GM12872 (cell line): ENCODE measurements at regions not wholly inside any gene's neighbourhood (a gene's known extent, or its start where the extent isn't known, plus 50 kb on each side); places are given as distances from the start of the nearest gene placed in this dataset.

Experiments used
- CTCF ChIP-seq: IDR thresholded peaks from 3 replicates; pipeline ENCODE4 v1.5.1; 2011; ENCODE audit warnings: low read depth, mild to moderate bottlenecking, low read length, moderate library complexity; ENCODE audit not compliant: insufficient read depth

DNA sequence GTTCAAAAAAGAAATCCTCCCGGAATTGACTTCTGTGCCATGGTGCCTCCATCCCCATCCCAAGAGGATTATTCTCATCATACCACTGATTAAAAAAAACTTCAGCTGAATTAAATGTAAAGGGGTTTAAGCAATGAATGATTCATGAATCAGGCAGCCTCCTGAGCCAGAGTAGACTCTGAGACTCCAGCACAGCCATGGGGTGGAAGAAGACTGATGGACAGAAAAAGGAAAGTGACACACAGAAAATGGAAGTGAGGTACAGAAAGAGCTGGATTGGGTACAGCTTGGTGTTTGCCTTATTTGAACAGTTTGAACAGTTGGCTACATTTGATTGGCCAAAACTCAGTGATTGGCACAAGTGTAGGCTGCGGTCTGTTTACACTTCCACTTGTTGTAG lies 224.8 kb upstream of the ATP10A start:
- no peak for TF ChIP-seq CTCF

DNA sequence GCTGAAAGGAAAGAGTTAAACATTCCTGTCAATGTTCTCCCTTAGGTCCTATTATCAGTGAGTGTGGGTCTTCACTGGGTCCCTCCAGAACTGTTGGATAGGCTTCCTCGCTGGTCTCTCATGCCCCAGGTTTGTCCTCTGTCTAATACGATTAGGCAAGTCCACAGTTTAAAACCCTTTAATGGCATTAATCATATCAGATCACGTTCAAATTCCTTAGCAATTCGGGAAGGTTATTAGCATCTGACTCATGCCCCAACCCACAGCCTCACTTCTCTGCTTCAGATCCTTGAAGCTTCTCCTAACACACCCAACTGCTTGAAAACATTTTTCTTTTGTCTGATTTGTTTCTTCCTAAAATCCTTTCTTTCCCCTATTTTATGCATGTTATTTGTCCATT lies 224.3 kb upstream of the ATP10A start:
- TF ChIP-seq CTCF, result no peak

- TF ChIP-seq CTCF, result no peak
Measured at GRCh38 chr15:26084771-26085170, 221.6 kb upstream of the ATP10A start.

- no peak for TF ChIP-seq CTCF
Measured at GRCh38 chr15:26083896-26084295, 220.8 kb upstream of the ATP10A start.

DNA sequence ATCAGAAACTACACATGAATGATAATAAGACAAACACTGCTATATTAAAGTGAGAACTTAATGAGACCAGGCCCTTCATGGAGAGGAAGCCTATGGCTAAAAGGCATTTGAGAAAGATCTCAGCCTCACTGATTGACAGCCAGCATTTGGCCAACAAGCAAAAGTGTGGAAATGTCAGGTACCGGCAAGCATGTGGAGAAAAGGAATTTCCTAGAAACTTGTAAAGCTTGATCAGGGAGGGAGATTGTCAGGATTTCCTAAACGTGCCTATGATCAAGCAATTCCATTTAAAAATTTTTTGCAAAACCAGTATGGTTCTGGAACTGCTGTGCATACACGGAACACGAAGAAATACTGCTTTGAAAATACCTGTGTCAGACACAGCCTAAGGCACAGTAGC lies 220.3 kb upstream of the ATP10A start:
- TF ChIP-seq CTCF, result no peak

DNA sequence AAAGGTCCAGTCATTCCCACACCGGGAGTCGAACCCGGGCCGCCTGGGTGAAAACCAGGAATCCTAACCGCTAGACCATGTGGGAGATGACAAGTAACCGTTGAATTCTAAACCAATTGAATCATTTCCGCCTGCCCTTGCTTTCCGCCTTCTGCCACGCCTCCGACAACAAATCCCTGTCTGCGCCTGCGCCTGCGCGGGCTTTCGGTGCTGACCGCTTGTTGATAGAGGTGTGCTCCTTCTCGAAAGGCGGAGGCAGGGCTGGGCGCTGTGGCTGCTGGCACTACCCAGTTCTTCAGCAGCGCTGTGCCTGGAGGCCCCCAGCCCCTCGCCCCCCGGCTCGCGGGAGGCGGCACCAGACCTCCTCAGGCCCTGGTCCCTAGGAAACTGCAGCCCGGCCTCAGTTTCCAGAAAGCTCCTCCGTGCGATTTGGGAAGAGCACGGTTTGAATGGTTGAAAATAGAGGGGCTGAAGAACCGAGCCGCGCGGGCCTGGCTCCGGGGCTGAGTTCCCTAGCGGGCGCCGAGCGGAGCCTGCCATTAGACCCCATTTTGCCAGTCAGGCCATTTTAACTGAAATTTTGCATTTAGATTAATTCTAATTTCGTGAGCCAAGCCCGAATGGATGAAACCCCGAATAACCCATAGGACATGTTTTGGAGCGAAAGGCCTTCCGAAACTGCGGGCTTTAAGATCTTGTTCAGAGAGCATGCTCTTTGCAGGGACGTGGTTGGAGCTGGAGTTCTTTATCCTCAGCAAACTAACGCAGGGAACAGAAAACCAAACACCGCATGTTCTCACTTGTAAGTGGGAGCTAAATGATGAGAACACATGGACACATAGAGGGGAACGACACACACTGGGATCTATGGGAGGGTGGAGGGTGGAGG lies 219.3 kb upstream of the ATP10A start:
- TF ChIP-seq CTCF, result no peak

DNA sequence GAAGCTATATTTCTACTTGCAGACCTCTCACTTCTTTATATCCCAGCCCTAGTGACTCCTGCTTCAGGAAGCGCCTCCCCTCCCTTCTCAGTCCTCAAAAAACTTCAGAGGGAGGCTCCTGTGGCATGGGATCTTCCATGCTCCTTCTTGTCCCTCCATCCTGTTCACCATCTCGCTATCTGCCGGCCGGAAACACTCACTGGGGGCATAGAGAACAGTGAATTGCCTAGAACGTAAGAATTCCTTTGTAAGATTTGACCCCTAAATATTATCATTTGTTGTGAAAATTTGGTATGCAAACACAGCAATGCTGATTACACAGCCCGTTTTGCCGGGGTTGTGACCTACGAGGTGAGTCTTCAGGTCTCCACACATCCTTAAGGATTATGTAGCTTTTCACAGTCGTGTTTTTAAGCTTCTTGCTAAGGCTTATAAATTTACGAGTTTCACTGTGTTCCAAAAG lies 218.7 kb upstream of the ATP10A start:
- no peak for TF ChIP-seq CTCF
